Retinal pigment epithelial cell (primary cell): ENCODE measurements at regions not wholly inside any gene's neighbourhood (a gene's known extent, or its start where the extent isn't known, plus 50 kb on each side); places are given as distances from the start of the nearest gene placed in this dataset.

Experiments used
- DNase-seq: peaks from one replicate; pipeline ENCODE4 v3.0.0-alpha.2; 2010; ENCODE audit warnings: low read depth
- H3K4me3 ChIP-seq: 2 replicates; pipeline ENCODE4 v1.5.1; 2011; ENCODE audit warnings: mild to moderate bottlenecking, low read length, control low read depth, moderate library complexity
- TF ChIP-seq, protein P1 (sequence below): conservative IDR thresholded peaks from 2 replicates; pipeline ENCODE4 v1.5.1; 2011; ENCODE audit warnings: low read depth, low read length, control low read depth, inconsistent platforms

DNA sequence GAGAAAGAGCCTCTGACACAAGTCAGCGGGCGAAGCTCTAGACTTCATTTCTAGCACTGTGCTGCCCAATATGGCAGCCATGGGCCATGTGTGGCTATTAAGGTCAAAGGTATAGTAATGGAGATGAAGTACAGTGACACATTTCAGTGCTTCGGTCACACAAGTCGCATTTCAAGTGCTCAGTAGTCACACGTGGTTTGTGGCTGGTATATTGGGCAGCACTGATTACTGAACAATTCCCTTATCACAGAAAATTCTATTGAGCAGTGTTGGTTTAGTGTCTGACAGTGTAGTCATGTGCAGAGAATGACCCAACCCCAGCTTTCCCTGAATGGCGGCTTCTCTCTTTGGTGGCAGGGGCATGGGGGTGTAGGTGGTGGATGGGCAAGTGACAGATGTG lies 84.9 kb upstream of the SDK2 start:
- TF ChIP-seq, protein P1, sequence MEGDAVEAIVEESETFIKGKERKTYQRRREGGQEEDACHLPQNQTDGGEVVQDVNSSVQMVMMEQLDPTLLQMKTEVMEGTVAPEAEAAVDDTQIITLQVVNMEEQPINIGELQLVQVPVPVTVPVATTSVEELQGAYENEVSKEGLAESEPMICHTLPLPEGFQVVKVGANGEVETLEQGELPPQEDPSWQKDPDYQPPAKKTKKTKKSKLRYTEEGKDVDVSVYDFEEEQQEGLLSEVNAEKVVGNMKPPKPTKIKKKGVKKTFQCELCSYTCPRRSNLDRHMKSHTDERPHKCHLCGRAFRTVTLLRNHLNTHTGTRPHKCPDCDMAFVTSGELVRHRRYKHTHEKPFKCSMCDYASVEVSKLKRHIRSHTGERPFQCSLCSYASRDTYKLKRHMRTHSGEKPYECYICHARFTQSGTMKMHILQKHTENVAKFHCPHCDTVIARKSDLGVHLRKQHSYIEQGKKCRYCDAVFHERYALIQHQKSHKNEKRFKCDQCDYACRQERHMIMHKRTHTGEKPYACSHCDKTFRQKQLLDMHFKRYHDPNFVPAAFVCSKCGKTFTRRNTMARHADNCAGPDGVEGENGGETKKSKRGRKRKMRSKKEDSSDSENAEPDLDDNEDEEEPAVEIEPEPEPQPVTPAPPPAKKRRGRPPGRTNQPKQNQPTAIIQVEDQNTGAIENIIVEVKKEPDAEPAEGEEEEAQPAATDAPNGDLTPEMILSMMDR: no peak
- DNase-seq: no peak
- H3K4me3 ChIP-seq: no peak overlapping the region

DNA sequence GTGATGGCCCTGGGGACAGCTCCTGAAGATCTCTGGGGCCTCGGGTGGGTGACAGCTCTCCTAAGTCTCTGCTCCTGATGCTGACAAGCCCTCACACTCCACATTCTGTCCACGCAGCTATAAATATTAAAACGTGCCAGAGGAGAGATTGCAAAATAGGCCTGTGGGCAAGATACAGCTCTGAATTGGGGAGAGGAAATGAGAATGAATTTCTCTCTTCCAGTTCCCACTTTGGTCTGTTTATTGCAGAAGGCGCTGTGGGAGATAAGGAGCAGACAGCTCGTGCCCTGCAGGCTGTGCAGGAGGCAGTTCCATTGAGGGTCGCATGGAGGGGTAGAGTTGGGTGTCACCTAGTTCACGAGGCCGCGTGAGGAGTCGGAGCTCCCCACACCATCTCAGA lies 87.5 kb upstream of the SDK2 start:
- H3K4me3 ChIP-seq: no peak overlapping the region
- TF ChIP-seq, protein P1: no peak
- DNase-seq: no peak

DNA sequence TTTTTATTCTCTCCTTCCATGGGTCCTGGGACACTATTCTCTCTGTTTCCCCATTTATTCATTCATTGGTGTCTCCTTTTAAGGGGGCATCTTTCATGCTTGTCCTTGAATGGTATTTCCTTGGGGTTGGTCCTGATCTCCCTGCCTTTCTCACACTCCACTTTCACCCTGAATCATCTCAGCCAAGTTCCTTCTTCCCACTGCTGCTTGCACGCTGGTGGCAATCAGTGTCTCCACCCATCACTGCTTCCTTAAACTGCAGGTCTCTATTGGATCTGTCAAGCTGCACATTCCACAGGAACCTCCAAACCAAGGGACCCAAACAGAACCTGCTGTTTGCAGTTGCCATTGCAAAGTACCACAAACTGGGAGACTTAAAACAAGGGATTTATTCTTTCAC lies 89.3 kb upstream of the SDK2 start:
- no peak for DNase-seq
- TF ChIP-seq, protein P1: no peak
- no peak overlapping the region for H3K4me3 ChIP-seq

DNA sequence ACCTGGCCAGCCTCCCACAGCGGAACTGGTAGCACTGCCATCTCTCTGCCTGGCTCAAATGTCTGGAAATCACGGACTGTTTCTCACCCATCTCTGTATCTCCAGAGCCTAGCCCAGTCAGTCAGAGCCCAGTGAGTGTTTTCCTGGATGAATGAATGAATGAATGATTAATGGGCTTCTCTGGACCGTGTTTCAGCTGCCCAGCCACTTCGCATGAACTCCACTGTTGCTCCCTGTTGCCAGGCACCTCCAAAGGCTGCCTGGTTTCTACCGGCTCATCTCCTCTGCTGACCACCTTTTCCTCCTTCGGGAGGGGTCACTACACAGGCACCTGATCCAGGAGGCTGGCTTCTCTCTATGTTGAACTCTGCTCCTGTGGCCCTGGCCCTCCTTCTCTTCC lies 91.0 kb upstream of the SDK2 start:
- no peak for DNase-seq
- H3K4me3 ChIP-seq: no peak overlapping the region
- TF ChIP-seq, protein P1: no peak

DNA sequence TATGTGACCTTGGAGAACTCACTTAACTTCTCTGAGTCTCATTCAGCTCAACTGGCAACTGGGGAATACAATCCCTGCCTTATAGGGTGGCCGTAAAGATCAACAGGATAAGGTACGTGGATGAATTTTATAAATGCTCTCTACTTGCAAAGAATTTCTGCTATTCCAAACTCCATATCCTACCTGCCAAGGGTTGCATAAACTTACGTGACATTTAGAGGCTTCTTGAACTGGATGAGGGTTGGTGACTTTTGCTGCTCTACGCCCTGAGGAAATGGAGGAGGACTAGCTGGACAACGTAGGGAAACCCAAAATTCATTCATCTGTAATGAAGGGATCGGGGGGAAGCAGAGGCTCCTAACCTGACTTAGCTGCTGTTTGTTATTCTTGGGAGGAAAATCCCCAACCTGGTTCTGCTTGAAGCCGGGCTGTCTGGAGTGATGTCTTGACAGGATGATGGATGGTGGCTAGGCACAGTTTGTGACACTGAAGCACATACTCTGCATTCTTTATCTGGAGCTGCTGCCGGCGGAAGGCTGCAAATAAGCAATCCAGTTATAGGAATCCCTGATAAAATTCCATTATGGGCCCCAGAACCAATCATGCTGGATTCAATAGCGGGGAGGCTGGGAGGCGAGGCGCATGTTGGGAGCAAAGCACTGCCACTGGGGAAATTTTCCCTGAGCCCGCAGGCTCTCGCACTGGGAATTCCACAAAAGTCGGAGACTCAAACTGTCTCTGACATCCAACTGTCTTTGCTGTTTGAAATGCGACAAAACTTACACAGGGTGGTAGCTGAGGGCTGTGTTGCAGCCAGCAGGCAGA lies 94.7 kb upstream of the SDK2 start:
- TF ChIP-seq, protein P1: no peak
- no peak for DNase-seq
- no peak overlapping the region for H3K4me3 ChIP-seq

DNA sequence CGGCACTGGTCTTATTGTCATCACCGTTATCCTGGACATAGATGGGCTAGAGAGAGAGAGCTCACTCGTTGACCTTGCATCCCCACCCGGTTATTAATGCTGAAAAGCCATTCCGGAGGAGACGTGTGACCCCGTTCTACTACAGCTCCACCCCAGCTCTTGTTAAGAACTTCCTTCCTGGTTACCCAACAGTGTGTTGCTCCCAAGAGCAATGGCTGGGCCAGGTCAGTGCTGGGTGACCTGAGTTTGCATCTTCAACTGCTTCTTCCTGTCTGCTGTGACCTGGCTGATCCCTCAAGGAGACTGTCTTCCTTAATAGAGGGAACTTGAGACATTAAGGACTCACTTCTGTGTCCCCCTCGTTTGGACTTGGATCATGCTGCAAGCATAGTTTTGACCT lies 96.1 kb upstream of the SDK2 start:
- no peak overlapping the region for H3K4me3 ChIP-seq
- TF ChIP-seq, protein P1: no peak
- DNase-seq: no peak

DNA sequence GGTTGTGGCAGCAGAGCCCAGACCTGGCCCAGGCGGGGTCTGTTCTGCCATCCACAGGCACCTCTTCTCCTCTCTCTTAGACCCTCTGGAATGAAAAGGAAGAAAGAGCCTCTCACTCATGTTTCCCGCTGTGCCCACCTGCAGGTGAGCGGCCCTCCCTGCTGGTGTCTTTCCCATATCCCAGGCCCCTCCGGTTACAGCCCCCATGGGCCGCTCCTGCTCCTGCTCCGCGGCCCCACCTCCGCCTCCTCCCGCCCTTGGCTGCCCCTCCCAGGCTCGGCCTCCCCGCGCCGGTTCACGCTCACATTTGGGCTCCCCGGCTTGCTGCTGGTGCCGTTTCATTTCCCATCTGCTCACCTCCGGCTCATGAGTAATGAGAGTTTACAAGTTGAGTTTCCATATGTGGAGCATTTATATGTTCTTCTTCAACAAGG lies 98.7 kb upstream of the SDK2 start:
- TF ChIP-seq, protein P1: no peak
- DNase-seq: no peak
- H3K4me3 ChIP-seq: no peak overlapping the region
